ENCODE measurements at regions not wholly inside any gene's neighbourhood (a gene's known extent, or its start where the extent isn't known, plus 50 kb on each side); places are given as distances from the start of the nearest gene placed in this dataset.

- Histone ChIP-seq H3K27me3 (replicated peaks) (peaks cover 32% of the 10 kb centered on the region), H3K4me3 (no peak overlapping the region), H3K4me1 (replicated peaks) (no peaks in the 10 kb centered on the region), H3K9me3 (replicated peaks) (no peaks in the 10 kb centered on the region; the same call in 1 of the 2 replicates), H3K27ac (no peak overlapping the region), H3K36me3 (no peaks in the 10 kb centered on the region)
- no peak for DNase-seq (ENCODE audit: low read depth in 1 of 2, low spot score in 2 of 2)
Measured at GRCh38 chr20:56932575-56933330, 303.6 kb downstream of the TFAP2C start.

- Histone ChIP-seq H3K27ac (no peak overlapping the region), H3K9me3 (replicated peaks) (no peaks in the 10 kb centered on the region; the same call in 1 of the 2 replicates), H3K4me1 (replicated peaks) (no peaks in the 10 kb centered on the region), H3K4me3 (no peak overlapping the region), H3K27me3 (replicated peaks) (peaks cover 34% of the 10 kb centered on the region), H3K36me3 (no peaks in the 10 kb centered on the region)
- no peak for DNase-seq (ENCODE audit: low read depth in 1 of 2, low spot score in 2 of 2)
Measured at GRCh38 chr20:56933331-56933698, 304.2 kb downstream of the TFAP2C start.

GRCh38 chr20:56934888-56935287 lies 305.8 kb downstream of the TFAP2C start:
- H3K9me3 ChIP-seq (replicated peaks): no peaks in the 10 kb centered on the region; the same call in 1 of the 2 replicates
- no peak overlapping the region for H3K27ac ChIP-seq
- H3K27me3 ChIP-seq (replicated peaks): peaks cover 20% of the 10 kb centered on the region
- no peaks in the 10 kb centered on the region for H3K36me3 ChIP-seq
- DNase-seq (ENCODE audit: low read depth in 1 of 2, low spot score in 2 of 2): no peak
- no peaks in the 10 kb centered on the region for H3K4me1 ChIP-seq (replicated peaks)
- no peak overlapping the region for H3K4me3 ChIP-seq

- Histone ChIP-seq H3K27me3 (replicated peaks) (peaks cover 24% of the 10 kb centered on the region), H3K4me1 (replicated peaks) (no peaks in the 10 kb centered on the region), H3K9me3 (replicated peaks) (no peaks in the 10 kb centered on the region), H3K4me3 (no peak overlapping the region), H3K36me3 (no peaks in the 10 kb centered on the region), H3K27ac (no peak overlapping the region)
- DNase-seq (ENCODE audit: low read depth in 1 of 2, low spot score in 2 of 2): no peak
Measured at GRCh38 chr20:56940466-56940865, 311.4 kb downstream of the TFAP2C start.

GRCh38 chr20:56941101-56941686 lies 312.1 kb downstream of the TFAP2C start:
- H3K27ac ChIP-seq: no peak overlapping the region
- no peaks in the 10 kb centered on the region for H3K9me3 ChIP-seq (replicated peaks)
- no peaks in the 10 kb centered on the region for H3K36me3 ChIP-seq
- no peaks in the 10 kb centered on the region for H3K4me1 ChIP-seq (replicated peaks)
- H3K4me3 ChIP-seq: no peak overlapping the region
- no peak for DNase-seq (ENCODE audit: low read depth in 1 of 2, low spot score in 2 of 2)
- H3K27me3 ChIP-seq (replicated peaks): peaks cover 24% of the 10 kb centered on the region

- no peaks in the 10 kb centered on the region for H3K4me1 ChIP-seq (replicated peaks)
- no peaks in the 10 kb centered on the region for H3K36me3 ChIP-seq
- H3K27me3 ChIP-seq (replicated peaks): peaks cover 40% of the 10 kb centered on the region
- H3K9me3 ChIP-seq (replicated peaks): no peaks in the 10 kb centered on the region
- DNase-seq (ENCODE audit: low read depth in 1 of 2, low spot score in 2 of 2): no peak
- no peak overlapping the region for H3K27ac ChIP-seq
- no peak overlapping the region for H3K4me3 ChIP-seq
Measured at GRCh38 chr20:56943946-56944945, 315.1 kb downstream of the TFAP2C start.

GRCh38 chr20:56945057-56945456 lies 316.0 kb downstream of the TFAP2C start:
- H3K27me3 ChIP-seq (replicated peaks): peaks cover 48% of the 10 kb centered on the region
- H3K36me3 ChIP-seq: no peaks in the 10 kb centered on the region
- H3K27ac ChIP-seq: no peak overlapping the region
- no peak overlapping the region for H3K4me3 ChIP-seq
- H3K4me1 ChIP-seq (replicated peaks): no peaks in the 10 kb centered on the region
- no peaks in the 10 kb centered on the region for H3K9me3 ChIP-seq (replicated peaks)
- DNase-seq (ENCODE audit: low read depth in 1 of 2, low spot score in 2 of 2): no peak

- Histone ChIP-seq H3K27ac (no peak overlapping the region), H3K4me3 (no peak overlapping the region), H3K4me1 (replicated peaks) (no peaks in the 10 kb centered on the region), H3K36me3 (no peaks in the 10 kb centered on the region), H3K27me3 (replicated peaks) (peaks cover 49% of the 10 kb centered on the region), H3K9me3 (replicated peaks) (no peaks in the 10 kb centered on the region)
- no peak for DNase-seq (ENCODE audit: low read depth in 1 of 2, low spot score in 2 of 2)
Measured at GRCh38 chr20:56945901-56946300, 316.8 kb downstream of the TFAP2C start.

- no peaks in the 10 kb centered on the region for H3K9me3 ChIP-seq (replicated peaks)
Measured at GRCh38 chr20:56949318-56949717, 317.1 kb downstream of the BMP7 start.

GRCh38 chr20:56952258-56953047 lies 314.0 kb downstream of the BMP7 start:
- DNase-seq (ENCODE audit: low read depth in 1 of 2, low spot score in 2 of 2): no peak

More at GRCh38 chr20:56949318-56949717, 317.1 kb downstream of the BMP7 start:
- H3K4me3 ChIP-seq: no peak overlapping the region
- no peak overlapping the region for H3K27ac ChIP-seq
- DNase-seq (ENCODE audit: low read depth in 1 of 2, low spot score in 2 of 2): no peak
- no peaks in the 10 kb centered on the region for H3K36me3 ChIP-seq
- no peaks in the 10 kb centered on the region for H3K4me1 ChIP-seq (replicated peaks)
- peaks cover 70% of the 10 kb centered on the region for H3K27me3 ChIP-seq (replicated peaks)

GRCh38 chr20:56953048-56953586 lies 313.3 kb downstream of the BMP7 start:
- Histone ChIP-seq H3K27ac (no peak overlapping the region), H3K36me3 (no peaks in the 10 kb centered on the region), H3K4me3 (no peak overlapping the region), H3K27me3 (replicated peaks) (peaks cover 67% of the 10 kb centered on the region), H3K9me3 (replicated peaks) (no peaks in the 10 kb centered on the region), H3K4me1 (replicated peaks) (no peaks in the 10 kb centered on the region)
- DNase-seq (ENCODE audit: low read depth in 1 of 2, low spot score in 2 of 2): no peak

More at GRCh38 chr20:56952258-56953047, 314.0 kb downstream of the BMP7 start:
- H3K27ac ChIP-seq: no peak overlapping the region
- no peak overlapping the region for H3K4me3 ChIP-seq
- no peaks in the 10 kb centered on the region for H3K36me3 ChIP-seq
- no peaks in the 10 kb centered on the region for H3K9me3 ChIP-seq (replicated peaks)
- H3K4me1 ChIP-seq (replicated peaks): no peaks in the 10 kb centered on the region
- H3K27me3 ChIP-seq (replicated peaks): peaks cover 71% of the 10 kb centered on the region

GRCh38 chr20:56954797-56955196 lies 311.6 kb downstream of the BMP7 start:
- H3K27me3 ChIP-seq (replicated peaks): peaks cover 58% of the 10 kb centered on the region
- H3K36me3 ChIP-seq: no peaks in the 10 kb centered on the region
- H3K4me3 ChIP-seq: no peak overlapping the region
- H3K9me3 ChIP-seq (replicated peaks): no peaks in the 10 kb centered on the region
- no peaks in the 10 kb centered on the region for H3K4me1 ChIP-seq (replicated peaks)
- H3K27ac ChIP-seq: no peak overlapping the region
- DNase-seq (ENCODE audit: low read depth in 1 of 2, low spot score in 2 of 2): no peak

- no peaks in the 10 kb centered on the region for H3K36me3 ChIP-seq
Measured at GRCh38 chr20:56955680-56956079, 310.8 kb downstream of the BMP7 start.

More at GRCh38 chr20:56955680-56956079, 310.8 kb downstream of the BMP7 start:
- Histone ChIP-seq H3K4me3 (no peak overlapping the region), H3K9me3 (replicated peaks) (no peaks in the 10 kb centered on the region), H3K27me3 (replicated peaks) (peaks cover 52% of the 10 kb centered on the region), H3K4me1 (replicated peaks) (no peaks in the 10 kb centered on the region), H3K27ac (no peak overlapping the region)
- DNase-seq (ENCODE audit: low read depth in 1 of 2, low spot score in 2 of 2): no peak

Data from SJSA1 (cell line).